Activated CD8-positive, alpha-beta memory T cell treated with anti-CD3 and anti-CD28 coated beads for 24 hours (primary cell): ENCODE measurements at regions not wholly inside any gene's neighbourhood (a gene's known extent, or its start where the extent isn't known, plus 50 kb on each side); places are given as distances from the start of the nearest gene placed in this dataset.
"Not testable (repeated sequence)": the region's sequence is repeated elsewhere in the genome, so short reads cannot be mapped to it uniquely, and the experiment has no call there.

Experiments
- DNase-seq: peaks from one replicate; pipeline ENCODE4 v3.0.0-alpha.2; 2020

GRCh38 chr17:36661047-36661666 is 59.8 kb downstream of the MRM1 start:
- DNase-seq, result no peak

DNA sequence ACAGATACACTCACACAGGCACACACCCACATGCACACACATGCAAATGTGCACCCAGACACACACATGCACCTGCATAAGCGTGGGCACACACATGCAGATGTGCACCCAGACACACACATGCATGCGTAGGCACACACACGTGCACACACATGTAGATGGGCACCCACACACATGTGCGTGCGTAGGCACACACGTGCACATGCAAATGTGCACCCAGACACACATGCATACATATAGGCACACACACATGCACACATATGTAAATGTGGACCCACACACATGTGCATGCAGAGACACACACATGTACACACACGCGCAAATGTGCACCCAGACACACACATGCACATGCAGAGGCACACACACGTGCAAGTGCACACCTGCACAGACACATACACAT is 60.3 kb downstream of the MRM1 start:
- no peak for DNase-seq

DNA sequence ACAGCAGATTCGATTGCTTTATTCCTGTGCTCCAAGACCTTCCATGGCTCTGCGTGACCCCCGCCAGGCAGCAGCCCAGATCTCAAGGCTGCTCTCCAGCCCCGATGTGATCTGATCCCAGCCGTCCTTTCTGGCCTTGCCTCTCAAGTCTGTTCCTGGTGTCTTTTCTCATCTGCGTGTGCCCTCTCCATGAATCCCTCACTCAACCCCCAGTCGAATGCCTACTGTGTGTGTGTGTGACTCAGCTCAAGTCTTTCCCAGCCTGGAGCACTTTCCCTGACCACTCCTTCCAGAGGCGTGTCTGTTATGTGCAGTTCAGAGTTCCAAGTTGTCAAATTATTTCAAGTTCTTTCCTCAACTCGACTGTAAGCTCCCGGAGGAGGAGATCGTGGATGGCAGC is 64.0 kb downstream of the MRM1 start:
- DNase-seq, result no peak

- no peak for DNase-seq
These were observed 66.5 kb downstream of the MRM1 start for GRCh38 chr17:36667922-36668321.

DNA sequence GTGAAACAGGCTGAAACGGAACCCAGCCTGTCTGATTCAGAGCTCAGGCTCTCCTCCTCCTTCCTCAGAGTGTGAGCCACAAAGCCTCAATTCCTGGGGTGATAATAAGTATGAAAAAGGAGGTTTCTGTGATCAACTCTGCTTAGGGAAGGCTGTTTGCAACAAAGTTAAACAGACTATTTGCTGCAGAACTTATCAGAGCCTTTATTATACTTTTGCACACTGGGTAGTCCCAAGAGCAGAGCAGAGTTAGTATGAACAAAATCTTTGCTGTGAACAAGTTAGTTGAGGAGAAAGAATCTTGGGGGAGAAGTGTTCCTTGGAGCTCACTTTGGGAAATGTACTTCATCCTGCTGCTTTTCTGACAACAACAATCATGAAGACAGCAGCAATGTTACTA is 67.4 kb downstream of the MRM1 start:
- DNase-seq, result no peak

DNA sequence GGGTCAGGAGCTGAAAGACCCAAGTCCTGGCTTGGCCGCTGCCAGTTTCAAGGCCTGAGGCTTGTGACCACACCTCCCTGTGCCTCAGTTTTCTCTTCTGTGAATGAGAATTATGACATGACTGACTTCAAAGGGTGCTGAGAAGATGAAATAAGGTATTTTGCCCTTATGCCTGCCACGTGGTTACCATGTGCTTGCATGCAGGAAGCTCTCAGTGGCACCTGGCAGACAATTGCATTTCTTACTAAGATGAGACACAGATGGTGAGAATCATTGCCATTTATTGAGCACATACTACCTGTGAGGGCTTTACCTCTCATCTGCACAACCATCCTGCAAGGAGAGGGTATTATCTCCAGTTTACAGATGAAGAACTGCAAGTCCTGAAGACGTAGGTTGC is 69.8 kb downstream of the MRM1 start:
- DNase-seq, result no peak

DNA sequence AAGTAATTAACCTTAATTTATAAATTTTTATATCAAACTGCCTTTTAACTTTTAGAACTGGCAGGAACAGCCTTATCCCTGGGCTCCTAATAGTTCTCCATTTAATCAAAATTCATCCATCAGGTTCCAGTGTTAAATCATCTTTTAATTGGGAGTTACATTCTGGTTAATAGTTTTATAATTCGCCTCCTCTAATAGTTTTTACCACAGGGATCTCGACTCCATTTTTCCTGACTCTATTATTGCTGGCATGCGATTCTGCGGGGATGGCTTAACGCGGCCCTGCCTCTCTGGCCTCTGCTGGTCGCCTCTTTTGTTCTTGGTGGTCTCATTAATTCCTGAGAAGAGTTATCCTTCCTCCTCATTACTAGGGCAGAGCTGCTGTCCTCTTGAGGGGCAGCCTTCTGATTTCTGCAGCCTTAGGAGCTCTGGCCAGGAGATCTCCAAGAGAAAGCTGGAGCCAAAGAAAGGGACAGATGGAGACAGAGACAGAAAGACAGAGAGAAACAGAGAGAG is 71.1 kb downstream of the MRM1 start:
- DNase-seq, result no peak

GRCh38 chr17:36673068-36673467 is 71.7 kb downstream of the MRM1 start:
- DNase-seq, result no peak

GRCh38 chr17:36673637-36674277 is 72.4 kb downstream of the MRM1 start:
- peak; percentile 59 for DNase-seq

GRCh38 chr17:36674278-36674650 is 72.9 kb downstream of the MRM1 start:
- peak; percentile 68 for DNase-seq

GRCh38 chr17:36675250-36675649 is 73.9 kb downstream of the MRM1 start:
- DNase-seq, result peak; percentile 59

- no peak for DNase-seq
These were observed 74.4 kb downstream of the MRM1 start for GRCh38 chr17:36675786-36676185.

DNA sequence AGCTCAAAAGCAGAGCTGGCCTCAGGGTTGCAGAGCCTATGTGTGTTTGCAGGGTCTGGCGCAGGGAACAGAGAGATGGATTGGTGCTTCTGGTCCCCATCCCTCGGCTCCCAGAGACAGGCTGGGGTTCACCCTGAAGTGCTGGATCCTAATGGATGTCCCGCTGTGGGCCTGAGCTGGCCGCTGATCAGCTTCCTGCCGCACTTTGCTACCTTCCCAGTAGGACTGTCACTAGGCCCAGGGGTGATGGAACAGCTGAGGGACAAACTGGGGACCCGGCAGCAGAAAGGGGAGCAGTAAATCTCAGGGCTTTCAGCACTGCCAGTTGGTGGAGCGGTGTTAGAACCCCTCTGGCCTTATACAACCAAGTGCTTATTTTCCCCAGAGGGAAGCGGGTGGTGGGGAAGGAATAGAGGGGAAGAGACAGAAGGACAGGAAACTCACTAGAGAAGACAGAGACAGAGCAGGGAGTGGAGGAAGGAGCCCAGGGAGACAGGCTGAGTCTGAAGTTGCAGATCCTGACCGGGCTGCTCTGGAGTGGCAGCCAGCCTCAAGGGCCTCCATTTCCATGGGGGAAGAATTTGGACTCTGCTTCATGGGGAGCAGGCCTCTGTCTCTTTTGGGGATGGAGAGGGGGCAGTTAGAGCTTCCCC is 78.6 kb downstream of the MRM1 start:
- DNase-seq, result no peak

GRCh38 chr17:36680701-36681202 is 79.4 kb downstream of the MRM1 start:
- DNase-seq, result no peak

GRCh38 chr17:36682773-36683172 is 81.4 kb downstream of the MRM1 start:
- DNase-seq, result no peak

DNA sequence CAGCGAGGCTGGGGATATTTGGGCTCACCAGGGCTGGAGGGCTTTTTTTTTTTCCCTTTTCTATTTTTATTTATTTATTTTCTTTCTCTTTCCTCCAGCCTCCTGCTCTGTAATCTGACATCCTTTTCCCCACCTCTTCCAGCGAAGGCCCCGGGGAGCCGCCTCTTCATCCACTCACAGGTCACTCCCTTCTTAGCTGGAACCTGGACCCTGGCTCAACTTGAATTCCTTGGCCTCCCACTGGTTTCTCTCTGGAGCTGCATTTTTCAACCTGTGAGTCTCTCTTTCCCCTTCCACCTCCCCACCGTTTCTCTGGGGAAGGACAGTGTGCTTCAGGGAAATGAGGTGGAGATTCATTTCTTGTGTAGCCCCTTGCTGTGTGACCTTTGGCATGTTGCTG is 82.0 kb downstream of the MRM1 start:
- no peak for DNase-seq

DNA sequence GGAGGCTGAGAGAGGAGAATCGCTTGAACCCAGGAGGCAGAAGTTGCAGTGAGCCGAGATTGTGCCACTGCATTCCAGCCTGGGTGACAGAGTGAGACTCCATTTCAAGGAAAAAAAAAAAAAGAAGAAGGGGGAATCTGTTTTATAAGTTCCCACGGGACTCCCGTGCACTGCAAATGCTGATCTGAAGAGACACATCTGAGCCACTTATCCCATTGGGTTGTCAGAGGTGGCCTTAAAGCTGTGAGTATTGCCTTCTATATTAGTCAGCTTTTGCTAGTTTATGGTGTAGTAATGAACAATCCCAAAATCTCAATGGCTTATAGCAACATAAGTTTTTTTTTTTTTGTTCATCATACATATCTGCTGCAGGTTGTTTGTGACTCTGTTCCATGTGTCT is 82.8 kb downstream of the MRM1 start:
- DNase-seq, result no peak

DNA sequence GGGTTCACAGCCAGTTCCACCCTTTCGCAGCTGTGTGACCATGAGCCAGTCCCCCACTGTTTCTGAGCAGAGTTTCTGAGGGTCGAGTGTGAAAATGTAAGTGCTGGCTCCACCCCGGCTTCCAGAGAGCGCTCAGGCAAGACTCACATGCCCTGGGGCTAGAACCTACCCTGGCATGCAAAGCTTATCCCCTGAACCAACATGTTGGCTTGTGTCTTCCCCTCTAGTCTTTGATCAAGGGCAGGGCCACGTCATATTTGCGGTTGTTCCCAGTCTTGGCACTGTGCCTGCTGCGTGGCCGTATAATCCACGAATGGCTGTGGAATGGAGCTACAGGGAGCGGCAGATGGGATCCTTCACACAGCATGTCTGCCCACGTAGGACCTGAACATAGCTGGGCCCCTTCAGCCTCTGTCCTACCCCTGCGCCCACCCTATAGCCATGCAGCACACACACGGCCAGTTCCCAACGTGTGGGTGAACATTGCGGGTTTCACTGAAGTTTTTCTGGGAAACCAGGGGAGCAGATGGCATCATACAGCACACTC is 84.8 kb downstream of the MRM1 start:
- no peak for DNase-seq

- no peak for DNase-seq
These were observed 86.4 kb downstream of the MRM1 start for GRCh38 chr17:36687736-36688135.

DNA sequence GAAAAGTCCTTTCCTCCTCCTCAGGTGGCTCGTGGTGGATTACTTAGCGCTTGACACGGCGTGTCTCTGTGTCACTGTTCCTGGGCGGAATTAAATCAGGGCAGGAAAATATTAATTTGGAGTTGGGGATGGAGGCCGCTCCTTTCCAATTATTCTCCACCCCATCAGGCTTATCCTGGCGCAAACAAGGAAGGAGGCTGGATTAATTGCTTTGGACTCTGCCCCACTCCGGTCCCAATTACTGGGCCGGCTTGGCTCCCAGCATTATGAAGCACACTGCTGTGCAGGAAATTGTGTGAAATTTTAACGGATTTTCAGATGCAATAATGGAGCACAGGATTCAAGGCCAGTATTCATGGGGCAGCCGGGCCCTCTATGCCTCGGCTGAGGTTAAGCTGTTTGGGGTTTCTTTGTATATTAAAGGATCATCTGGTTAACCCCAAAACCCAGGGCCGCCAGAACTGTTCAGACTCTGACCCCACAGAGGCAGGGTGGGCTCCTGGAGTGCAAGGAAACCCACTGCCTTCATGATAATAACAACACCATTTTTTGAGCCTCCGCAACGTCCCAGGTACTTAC is 87.8 kb downstream of the MRM1 start:
- DNase-seq, result no peak

- DNase-seq, result no peak
These were observed 88.8 kb downstream of the MRM1 start for GRCh38 chr17:36690190-36690589.

DNA sequence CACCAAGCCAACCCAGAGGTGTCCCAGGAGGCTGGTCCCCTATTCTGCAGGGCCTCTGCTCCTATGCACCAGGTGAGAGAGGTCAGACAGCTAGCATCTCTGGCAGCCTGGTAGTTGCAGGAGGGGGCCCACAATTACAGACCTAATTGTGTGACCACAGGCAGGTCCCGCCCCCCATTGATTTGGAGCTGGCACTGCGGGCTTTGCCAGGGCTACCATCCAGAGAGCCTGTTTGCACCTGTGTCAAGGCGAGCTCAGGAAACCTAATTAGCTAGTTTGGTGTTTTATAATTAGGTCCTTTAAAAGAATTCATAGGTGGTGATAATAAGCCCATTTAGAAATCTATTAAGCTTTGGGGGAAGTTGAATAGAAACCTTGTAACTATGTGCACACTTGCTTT is 90.2 kb downstream of the MRM1 start:
- no peak for DNase-seq

GRCh38 chr17:36695082-36695481 is 93.7 kb downstream of the MRM1 start:
- DNase-seq, result no peak

GRCh38 chr17:36695710-36696109 is 94.3 kb downstream of the MRM1 start:
- not testable (repeated sequence) for DNase-seq
